OCI-LY3 (cell line): ENCODE measurements at regions not wholly inside any gene's neighbourhood (a gene's known extent, or its start where the extent isn't known, plus 50 kb on each side); places are given as distances from the start of the nearest gene placed in this dataset.

Experiments used
- EZH2phosphoT487 ChIP-seq: fragments of 200-600 bp; shearing (Covaris generic); IDR thresholded peaks from 2 replicates; pipeline ENCODE4 v1.6.1; 2018; ENCODE audit warnings: antibody characterized with exemption, mixed run types, low read depth
- TF ChIP-seq, protein P1 (sequence below): fragments of 200-600, 300-600 bp; sonication (generic); IDR thresholded peaks from 2 replicates; pipeline ENCODE4 v1.5.1; 2014; ENCODE audit warnings: antibody characterized with exemption, low read length, low read depth

DNA sequence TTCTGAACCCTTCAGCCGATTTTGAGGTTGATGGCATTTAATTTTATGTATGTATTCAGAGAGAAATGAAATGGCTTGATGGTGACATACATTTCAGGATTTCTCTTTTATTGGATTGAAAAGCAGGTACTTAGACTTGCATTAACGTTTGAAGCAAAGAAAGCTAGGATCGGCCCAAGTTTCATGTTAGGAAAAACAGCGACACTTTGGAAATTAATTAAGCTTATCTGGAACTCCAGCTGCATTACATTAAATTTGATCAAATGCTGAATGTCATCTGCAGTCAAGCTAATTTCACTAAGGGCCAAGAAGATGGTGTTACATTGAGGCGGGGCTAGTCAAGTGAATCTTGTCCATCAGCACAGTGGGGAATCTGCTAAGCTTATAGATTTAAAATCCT lies 441.8 kb downstream of the IRS1 start:
- TF ChIP-seq, protein P1, sequence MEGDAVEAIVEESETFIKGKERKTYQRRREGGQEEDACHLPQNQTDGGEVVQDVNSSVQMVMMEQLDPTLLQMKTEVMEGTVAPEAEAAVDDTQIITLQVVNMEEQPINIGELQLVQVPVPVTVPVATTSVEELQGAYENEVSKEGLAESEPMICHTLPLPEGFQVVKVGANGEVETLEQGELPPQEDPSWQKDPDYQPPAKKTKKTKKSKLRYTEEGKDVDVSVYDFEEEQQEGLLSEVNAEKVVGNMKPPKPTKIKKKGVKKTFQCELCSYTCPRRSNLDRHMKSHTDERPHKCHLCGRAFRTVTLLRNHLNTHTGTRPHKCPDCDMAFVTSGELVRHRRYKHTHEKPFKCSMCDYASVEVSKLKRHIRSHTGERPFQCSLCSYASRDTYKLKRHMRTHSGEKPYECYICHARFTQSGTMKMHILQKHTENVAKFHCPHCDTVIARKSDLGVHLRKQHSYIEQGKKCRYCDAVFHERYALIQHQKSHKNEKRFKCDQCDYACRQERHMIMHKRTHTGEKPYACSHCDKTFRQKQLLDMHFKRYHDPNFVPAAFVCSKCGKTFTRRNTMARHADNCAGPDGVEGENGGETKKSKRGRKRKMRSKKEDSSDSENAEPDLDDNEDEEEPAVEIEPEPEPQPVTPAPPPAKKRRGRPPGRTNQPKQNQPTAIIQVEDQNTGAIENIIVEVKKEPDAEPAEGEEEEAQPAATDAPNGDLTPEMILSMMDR, result no peak
- no peak for TF ChIP-seq EZH2phosphoT487
